Colonic mucosa (tissue), 4 donors: ENCODE measurements at regions not wholly inside any gene's neighbourhood (a gene's known extent, or its start where the extent isn't known, plus 50 kb on each side); places are given as distances from the start of the nearest gene placed in this dataset.

ENCODE experiments used
- DNase-seq: peaks from one replicate; pipeline ENCODE4 v3.0.0-alpha.2; 2020
- H3K27ac ChIP-seq: fragments of 200-600 bp; one replicate; pipeline ENCODE4 v1.8.0; 2021
- H3K27me3 ChIP-seq: fragments of 200-600 bp; one replicate; pipeline ENCODE4 v1.8.0; 2021
- H3K36me3 ChIP-seq: fragments of 200-600 bp; one replicate; pipeline ENCODE4 v1.8.0; 2021
- H3K4me1 ChIP-seq: fragments of 200-600 bp; one replicate; pipeline ENCODE4 v1.8.0; 2021; ENCODE audit warnings: mild to moderate bottlenecking
- H3K4me3 ChIP-seq: fragments of 200-600 bp; one replicate; pipeline ENCODE4 v1.8.0; 2021
- H3K9ac ChIP-seq, 2 donors: one replicate each; pipeline ENCODE4 v1.7.0; 2013; ENCODE audit warnings: control low read depth in 2 of 2, low read depth in 2 of 2, low read length in 2 of 2
- H3K9me3 ChIP-seq: fragments of 200-600 bp; one replicate; pipeline ENCODE4 v1.8.0; 2021
- intact Hi-C: fragments of 100-400 bp; cut with DNase I; formaldehyde crosslinking; loops from one replicate; pipeline ENCODE4 v1.14.1; 2022
- TF ChIP-seq, protein P1 (sequence below): fragments of 200-600 bp; IDR thresholded peaks from one replicate; pipeline ENCODE4 v1.8.0; 2022; ENCODE audit warnings: antibody characterized with exemption, mild to moderate bottlenecking
- donor health status: healthy.
- donor health status: DM: no; HTN: no; CAD: no.
- donor health status: DM: no; HTN: no; CAD: no.

- no peaks in the 10 kb centered on the region for H3K9me3 ChIP-seq
- no peaks in the 10 kb centered on the region for H3K27me3 ChIP-seq
- no peak overlapping the region for H3K9ac ChIP-seq
- TF ChIP-seq, protein P1, sequence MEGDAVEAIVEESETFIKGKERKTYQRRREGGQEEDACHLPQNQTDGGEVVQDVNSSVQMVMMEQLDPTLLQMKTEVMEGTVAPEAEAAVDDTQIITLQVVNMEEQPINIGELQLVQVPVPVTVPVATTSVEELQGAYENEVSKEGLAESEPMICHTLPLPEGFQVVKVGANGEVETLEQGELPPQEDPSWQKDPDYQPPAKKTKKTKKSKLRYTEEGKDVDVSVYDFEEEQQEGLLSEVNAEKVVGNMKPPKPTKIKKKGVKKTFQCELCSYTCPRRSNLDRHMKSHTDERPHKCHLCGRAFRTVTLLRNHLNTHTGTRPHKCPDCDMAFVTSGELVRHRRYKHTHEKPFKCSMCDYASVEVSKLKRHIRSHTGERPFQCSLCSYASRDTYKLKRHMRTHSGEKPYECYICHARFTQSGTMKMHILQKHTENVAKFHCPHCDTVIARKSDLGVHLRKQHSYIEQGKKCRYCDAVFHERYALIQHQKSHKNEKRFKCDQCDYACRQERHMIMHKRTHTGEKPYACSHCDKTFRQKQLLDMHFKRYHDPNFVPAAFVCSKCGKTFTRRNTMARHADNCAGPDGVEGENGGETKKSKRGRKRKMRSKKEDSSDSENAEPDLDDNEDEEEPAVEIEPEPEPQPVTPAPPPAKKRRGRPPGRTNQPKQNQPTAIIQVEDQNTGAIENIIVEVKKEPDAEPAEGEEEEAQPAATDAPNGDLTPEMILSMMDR: no peak
- intact Hi-C loops: no loop called here
- H3K4me1 ChIP-seq: no peaks in the 10 kb centered on the region
- H3K27ac ChIP-seq: no peak overlapping the region
- DNase-seq: no peak
- H3K4me3 ChIP-seq: no peak overlapping the region
- no peaks in the 10 kb centered on the region for H3K36me3 ChIP-seq
Measured at GRCh38 chr4:30434656-30435055, 285.5 kb upstream of the PCDH7 start.

DNA sequence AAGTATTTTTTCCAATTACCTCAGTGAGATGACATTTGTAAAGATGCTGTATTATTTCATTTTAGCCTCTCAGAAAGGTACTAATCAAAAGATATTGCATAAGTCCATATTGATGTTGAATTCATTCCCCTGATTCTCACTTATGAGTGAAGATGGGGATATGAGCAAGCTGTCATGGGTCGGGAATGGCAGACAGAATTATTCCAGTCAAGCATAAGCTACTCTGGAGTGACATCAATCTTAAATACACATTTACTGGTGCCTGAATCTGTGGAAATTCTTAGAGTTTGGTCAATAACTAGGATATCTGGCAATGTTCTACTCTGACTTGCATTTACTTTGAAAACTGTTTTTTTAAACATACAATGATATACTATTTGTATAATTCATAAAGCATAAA lies 283.8 kb upstream of the PCDH7 start:
- DNase-seq: no peak
- Histone ChIP-seq H3K27me3 (no peaks in the 10 kb centered on the region), H3K9me3 (no peaks in the 10 kb centered on the region), H3K4me1 (no peaks in the 10 kb centered on the region), H3K4me3 (no peak overlapping the region), H3K9ac (no peak overlapping the region), H3K36me3 (no peaks in the 10 kb centered on the region), H3K27ac (no peak overlapping the region)
- intact Hi-C loops: no loop called here
- TF ChIP-seq, protein P1: no peak

DNA sequence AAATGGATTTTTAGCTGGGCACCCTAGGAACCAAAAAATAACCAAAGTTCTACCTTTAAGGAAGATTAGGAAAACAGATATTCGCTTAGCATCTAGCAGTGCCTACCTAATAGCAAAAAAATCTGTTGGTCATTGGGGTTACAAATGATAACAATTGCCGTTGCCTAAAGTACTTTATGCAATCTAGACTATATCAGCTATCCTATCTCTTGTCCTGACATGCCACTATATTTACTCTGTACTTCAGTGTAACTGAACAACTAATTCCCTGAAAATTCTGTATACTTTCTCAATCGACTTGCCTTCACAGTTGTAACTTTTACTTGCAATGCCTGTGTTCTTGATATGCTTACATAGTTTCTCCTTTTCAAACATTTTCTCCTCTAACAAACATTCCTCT lies 282.9 kb upstream of the PCDH7 start:
- no peak overlapping the region for H3K27ac ChIP-seq
- no peaks in the 10 kb centered on the region for H3K27me3 ChIP-seq
- H3K36me3 ChIP-seq: no peaks in the 10 kb centered on the region
- TF ChIP-seq, protein P1: no peak
- no peak overlapping the region for H3K9ac ChIP-seq
- intact Hi-C loops: no loop called here
- H3K4me3 ChIP-seq: no peak overlapping the region
- H3K4me1 ChIP-seq: no peaks in the 10 kb centered on the region
- DNase-seq: no peak
- H3K9me3 ChIP-seq: no peaks in the 10 kb centered on the region

- H3K9ac ChIP-seq: no peak overlapping the region
- no peaks in the 10 kb centered on the region for H3K36me3 ChIP-seq
- intact Hi-C loops: no loop called here
- no peaks in the 10 kb centered on the region for H3K27me3 ChIP-seq
- H3K4me1 ChIP-seq: no peaks in the 10 kb centered on the region
- H3K27ac ChIP-seq: no peak overlapping the region
- TF ChIP-seq, protein P1: no peak
- H3K9me3 ChIP-seq: no peaks in the 10 kb centered on the region
- no peak for DNase-seq
- H3K4me3 ChIP-seq: no peak overlapping the region
Measured at GRCh38 chr4:30443289-30443688, 276.9 kb upstream of the PCDH7 start.

GRCh38 chr4:30450474-30450873 lies 269.7 kb upstream of the PCDH7 start:
- no peaks in the 10 kb centered on the region for H3K27me3 ChIP-seq
- no peak overlapping the region for H3K4me3 ChIP-seq
- H3K27ac ChIP-seq: no peak overlapping the region
- no peak overlapping the region for H3K9ac ChIP-seq
- H3K4me1 ChIP-seq: no peaks in the 10 kb centered on the region
- TF ChIP-seq, protein P1: no peak
- H3K36me3 ChIP-seq: no peaks in the 10 kb centered on the region
- no peaks in the 10 kb centered on the region for H3K9me3 ChIP-seq
- intact Hi-C loops: no loop called here
- DNase-seq: no peak

GRCh38 chr4:30454504-30454903 lies 265.7 kb upstream of the PCDH7 start:
- H3K9ac ChIP-seq: no peak overlapping the region
- no peaks in the 10 kb centered on the region for H3K36me3 ChIP-seq
- no peak overlapping the region for H3K4me3 ChIP-seq
- H3K4me1 ChIP-seq: no peaks in the 10 kb centered on the region
- no peaks in the 10 kb centered on the region for H3K9me3 ChIP-seq
- H3K27ac ChIP-seq: no peak overlapping the region
- TF ChIP-seq, protein P1: no peak
- intact Hi-C loops: no loop called here
- H3K27me3 ChIP-seq: no peaks in the 10 kb centered on the region
- DNase-seq: no peak
